Astrocyte of the spinal cord (primary cell): ENCODE measurements at regions not wholly inside any gene's neighbourhood (a gene's known extent, or its start where the extent isn't known, plus 50 kb on each side); places are given as distances from the start of the nearest gene placed in this dataset.

Experiments used
- DNase-seq: peaks from one replicate; pipeline ENCODE4 v3.0.0; 2011; ENCODE audit warnings: low read depth, low spot score
- H3K4me3 ChIP-seq: 2 replicates; pipeline ENCODE4 v1.5.1; 2011; ENCODE audit warnings: low read depth, mild to moderate bottlenecking, low read length, moderate library complexity
- CTCF ChIP-seq: IDR thresholded peaks from 2 replicates; pipeline ENCODE4 v1.5.1; 2012; ENCODE audit warnings: low read depth, mild to moderate bottlenecking, low read length, inconsistent platforms
- in situ Hi-C: cut with HindIII; loops from 2 replicates; pipeline ENCODE4 v1.10.0; 2017; ENCODE audit warnings: low sequenced_read_pairs

DNA sequence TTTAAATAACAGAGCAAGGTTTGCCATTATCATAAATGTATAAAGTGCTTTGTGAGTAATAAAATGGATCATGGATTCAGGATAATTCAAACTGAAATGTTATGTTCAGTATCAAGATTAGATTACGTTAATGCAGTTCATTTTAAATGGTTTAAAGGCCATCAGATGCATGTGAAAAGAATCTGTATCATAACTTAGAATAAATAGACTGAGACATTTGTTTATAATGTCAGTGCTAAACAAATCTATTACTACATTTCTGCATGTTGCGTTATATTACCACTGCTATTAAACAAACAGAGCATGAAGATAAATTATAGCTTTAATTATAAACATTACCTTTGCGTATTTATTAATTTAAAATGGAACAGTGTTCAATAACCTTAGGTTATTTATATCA lies 160.2 kb downstream of the TOX3 start:
- no peak for DNase-seq
- H3K4me3 ChIP-seq = no peak overlapping the region
- in situ Hi-C loops = no loop called here
- TF ChIP-seq CTCF = no peak

DNA sequence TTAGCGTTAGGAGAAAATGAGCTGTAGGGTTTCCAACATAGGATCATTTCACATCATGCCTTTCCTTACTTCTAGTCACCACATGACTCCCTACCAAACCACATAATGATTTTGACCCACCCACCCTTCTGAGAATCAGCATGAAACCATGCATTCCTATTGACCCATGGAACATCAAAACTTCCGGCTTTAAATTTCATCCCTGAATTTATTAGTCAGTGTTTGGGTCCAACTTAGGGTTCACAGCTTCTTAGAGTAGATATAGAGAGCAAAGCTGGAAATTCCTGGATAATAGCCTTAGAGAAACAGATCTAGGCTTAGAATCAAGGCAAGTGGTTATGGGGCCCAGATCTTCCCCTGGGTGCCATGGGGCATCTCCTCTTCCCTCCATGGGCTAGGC lies 162.6 kb downstream of the TOX3 start:
- no peak for DNase-seq
- H3K4me3 ChIP-seq = no peak overlapping the region
- no peak for TF ChIP-seq CTCF
- in situ Hi-C loops = no loop called here

DNA sequence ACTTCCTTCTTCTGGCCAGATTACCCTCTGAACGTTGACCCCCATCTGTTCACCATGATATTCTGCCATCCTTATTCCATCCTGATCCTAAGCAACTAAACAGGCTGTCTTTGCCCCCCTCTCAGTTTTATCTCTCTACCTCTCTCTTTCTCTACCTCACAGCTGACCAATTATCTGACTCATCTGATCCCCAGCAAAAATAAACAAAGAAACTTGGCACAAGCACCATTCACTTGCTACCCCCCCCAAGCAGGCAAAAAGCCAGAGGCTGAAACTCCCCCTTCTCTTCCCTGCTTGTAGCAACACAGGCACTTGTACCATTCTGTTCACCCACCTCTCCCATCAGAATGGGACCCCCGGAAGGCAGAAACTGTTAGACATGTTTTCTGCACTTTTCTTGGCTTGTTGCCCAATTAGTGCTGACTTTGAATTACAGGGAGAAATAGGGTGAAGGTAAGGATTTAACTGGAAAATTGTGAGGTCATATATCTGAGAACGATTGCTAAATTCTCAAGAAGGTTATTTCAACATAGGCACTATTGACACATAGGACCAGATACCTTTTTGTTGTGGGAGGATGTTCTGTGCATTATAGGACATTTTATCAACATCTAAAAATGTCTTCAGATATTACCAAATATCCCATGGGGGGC lies 163.2 kb downstream of the TOX3 start:
- TF ChIP-seq CTCF = no peak
- H3K4me3 ChIP-seq = no peak overlapping the region
- in situ Hi-C loops = no loop called here
- no peak for DNase-seq

DNA sequence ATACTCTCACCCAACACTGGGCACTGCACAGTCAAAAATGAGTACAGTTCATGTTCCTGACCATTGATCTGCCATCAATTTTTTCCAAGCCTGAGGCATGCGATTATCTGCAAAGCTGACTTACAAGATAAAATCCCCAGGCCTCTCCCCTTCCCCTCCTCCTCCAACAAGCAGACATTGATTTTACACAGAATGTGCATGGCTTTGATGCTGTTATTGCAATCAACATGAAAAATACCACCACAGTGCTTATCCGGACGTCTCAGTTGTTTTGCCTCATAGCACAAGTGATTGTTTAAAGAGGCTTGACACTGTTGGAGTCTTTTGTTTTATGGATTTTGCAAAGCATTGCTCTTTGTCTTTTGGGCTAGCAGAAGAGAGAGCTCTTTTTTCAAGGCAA lies 163.8 kb downstream of the TOX3 start:
- DNase-seq = no peak
- in situ Hi-C loops = no loop called here
- TF ChIP-seq CTCF = no peak
- H3K4me3 ChIP-seq = no peak overlapping the region

DNA sequence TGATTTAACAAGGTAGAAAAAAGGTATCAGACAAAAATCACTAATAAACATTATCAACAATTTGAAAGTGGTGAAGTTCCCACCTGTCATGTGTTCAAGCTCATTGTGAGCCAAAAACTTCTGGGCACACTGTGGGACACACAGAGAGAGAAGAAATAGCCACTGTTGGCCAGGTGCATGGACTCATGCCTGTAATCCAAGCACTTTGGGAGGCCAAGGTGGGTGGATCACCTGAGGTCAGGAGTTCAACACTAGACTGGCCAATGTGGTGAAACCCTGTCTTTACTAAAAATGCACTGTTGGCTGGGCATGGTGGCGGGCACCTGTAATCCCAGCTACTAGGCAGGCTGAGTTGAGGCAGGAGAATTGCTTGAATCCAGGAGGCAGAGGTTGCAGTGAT lies 167.4 kb downstream of the TOX3 start:
- no peak overlapping the region for H3K4me3 ChIP-seq
- in situ Hi-C loops = no loop called here
- TF ChIP-seq CTCF = no peak

GRCh38 chr16:52376676-52377280 lies 170.2 kb downstream of the TOX3 start:
- no peak overlapping the region for H3K4me3 ChIP-seq
- in situ Hi-C loops = no loop called here
- no peak for DNase-seq
- no peak for TF ChIP-seq CTCF

More for the DNA sequence above, 167.4 kb downstream of the TOX3 start:
- DNase-seq = no peak
